Ascending aorta (tissue), 2 donors: ENCODE measurements at regions not wholly inside any gene's neighbourhood (a gene's known extent, or its start where the extent isn't known, plus 50 kb on each side); places are given as distances from the start of the nearest gene placed in this dataset.

Source experiments
- DNase-seq, 2 donors: peaks; one replicate each; pipeline ENCODE4 v3.0.0-alpha.2; 2019; ENCODE audit warnings: low spot score in 2 of 2
- H3K27ac ChIP-seq, 2 donors: fragments of 200-600 bp; sonication (generic); one replicate each; pipeline ENCODE4 v1.5.1; 2016 to 2017; ENCODE audit warnings: mild to moderate bottlenecking in 1 of 2
- H3K27me3 ChIP-seq: fragments of 200-600 bp; sonication (generic); one replicate; pipeline ENCODE4 v1.5.1; 2017
- H3K36me3 ChIP-seq, 2 donors: fragments of 200-600 bp; sonication (generic); one replicate each; pipeline ENCODE4 v1.5.1; 2016
- H3K4me1 ChIP-seq, 2 donors: fragments of 200-600 bp; sonication (generic); one replicate each; pipeline ENCODE4 v1.5.1; 2016 to 2017; ENCODE audit warnings: mild to moderate bottlenecking in 1 of 2
- H3K4me3 ChIP-seq, 2 donors: fragments of 200-600 bp; sonication (generic); one replicate each; pipeline ENCODE4 v1.5.1; 2016 to 2017; ENCODE audit warnings: mild to moderate bottlenecking in 1 of 2
- H3K9me3 ChIP-seq, 2 donors: fragments of 200-600 bp; sonication (generic); one replicate each; pipeline ENCODE4 v1.5.1; 2016
- CTCF ChIP-seq, 3 experiments: fragments of 200-600 bp in 2 of 3; fragments of 450-650 bp in 1 of 3; sonication (generic) in 2 of 3; IDR thresholded peaks; one replicate each; pipeline ENCODE4 v1.5.1; 2016 to 2019; ENCODE audit warnings: antibody characterized with exemption in 3 of 3, mild to moderate bottlenecking in 1 of 3, moderate library complexity in 1 of 3
- intact Hi-C: fragments of 100-400 bp; cut with DNase I; formaldehyde crosslinking; loops from one replicate; pipeline ENCODE4 v1.15.1; 2023

GRCh38 chr5:125497651-125498050, 751.2 kb upstream of the ZNF608 start:
- Histone ChIP-seq H3K4me1 (no peaks in the 10 kb centered on the region), H3K27ac (no peak overlapping the region), H3K36me3 (no peaks in the 10 kb centered on the region), H3K27me3 (no peaks in the 10 kb centered on the region), H3K9me3 (peaks cover 0 to 4% of the 10 kb centered on the region in 2 donors), H3K4me3 (no peak overlapping the region)
- no peak for TF ChIP-seq CTCF (IDR thresholded peaks at IDR 0.05)
- intact Hi-C loops: no loop called here
- no peak for DNase-seq

DNA sequence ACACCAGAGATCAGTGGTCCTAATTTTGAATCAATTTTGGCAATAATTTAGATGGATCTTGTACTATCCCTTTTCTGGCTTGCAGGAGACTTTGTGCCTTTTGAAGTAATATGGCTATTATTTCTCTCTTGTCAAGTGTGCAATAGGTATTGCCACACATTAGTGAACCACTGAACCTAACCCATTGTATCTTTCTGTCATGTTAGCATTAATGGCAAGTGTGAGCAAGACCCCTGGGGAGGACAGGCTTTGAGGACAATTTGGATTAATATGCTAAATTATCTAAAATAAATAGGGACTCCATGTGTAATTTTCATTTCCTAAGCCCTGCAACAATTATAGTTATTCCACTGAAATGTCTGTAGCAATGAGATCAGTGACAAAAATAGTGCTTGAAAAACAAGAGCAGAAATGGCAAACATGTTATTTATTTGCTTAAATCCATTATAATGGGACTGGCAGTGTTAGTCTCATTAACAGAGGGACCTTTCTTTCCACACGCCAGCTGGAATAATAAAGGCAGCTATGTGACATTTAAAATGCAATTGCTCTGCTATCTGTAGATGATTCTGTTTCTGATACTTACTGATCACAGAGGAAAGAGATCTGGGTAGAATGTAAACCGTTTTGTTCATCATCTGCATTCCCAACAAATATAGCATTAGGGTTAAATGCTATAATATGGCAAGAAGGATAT, 753.3 kb upstream of the ZNF608 start:
- H3K27me3 ChIP-seq: no peaks in the 10 kb centered on the region
- no peak overlapping the region for H3K27ac ChIP-seq
- H3K4me3 ChIP-seq: no peak overlapping the region
- no peaks in the 10 kb centered on the region for H3K4me1 ChIP-seq
- no peak for DNase-seq
- intact Hi-C loops: no loop called here
- no peaks in the 10 kb centered on the region for H3K36me3 ChIP-seq
- TF ChIP-seq CTCF (IDR thresholded peaks at IDR 0.05): no peak
- no peaks in the 10 kb centered on the region for H3K9me3 ChIP-seq

DNA sequence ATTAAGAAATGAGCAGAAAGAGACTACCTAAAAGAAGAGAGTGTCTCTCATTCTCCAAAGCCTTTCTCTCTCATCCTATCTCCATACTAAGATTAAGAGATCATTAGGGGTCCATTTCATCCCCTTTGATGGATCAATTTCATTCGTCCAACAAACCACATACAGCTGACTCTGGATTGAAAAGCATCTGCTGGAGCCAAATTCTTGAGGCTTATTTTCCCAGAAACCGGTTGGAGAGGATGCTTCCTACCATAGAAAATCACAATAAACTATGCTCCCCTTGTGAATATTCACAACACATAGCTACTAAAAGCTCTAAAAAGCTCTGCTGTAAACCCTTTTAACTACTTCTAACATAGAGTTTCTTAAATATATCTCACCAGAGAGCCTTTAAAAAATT, 755.0 kb upstream of the ZNF608 start:
- TF ChIP-seq CTCF (IDR thresholded peaks at IDR 0.05): no peak
- DNase-seq: no peak
- intact Hi-C loops: no loop called here
- Histone ChIP-seq H3K9me3 (no peaks in the 10 kb centered on the region), H3K4me1 (no peaks in the 10 kb centered on the region), H3K4me3 (no peak overlapping the region), H3K36me3 (no peaks in the 10 kb centered on the region), H3K27ac (no peak overlapping the region), H3K27me3 (no peaks in the 10 kb centered on the region)

DNA sequence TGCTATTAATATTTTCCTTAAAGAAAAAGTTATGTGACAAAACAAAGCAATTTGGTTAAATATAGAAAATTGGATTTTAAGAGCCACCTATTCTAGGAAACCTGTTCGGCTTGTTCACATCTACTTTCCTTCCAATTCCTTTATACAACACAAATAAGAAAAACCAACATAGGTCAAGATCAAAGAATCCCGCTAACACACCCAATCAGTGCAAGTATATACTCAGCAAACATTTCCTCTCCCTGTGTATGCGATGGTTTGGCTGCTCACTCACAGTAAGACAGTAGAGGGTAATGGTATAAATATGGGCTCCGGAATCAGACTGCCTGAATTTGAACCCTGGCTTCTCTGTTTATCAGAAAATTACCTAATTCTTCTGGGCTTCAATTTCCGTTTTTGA, 757.5 kb upstream of the ZNF608 start:
- no peaks in the 10 kb centered on the region for H3K9me3 ChIP-seq
- H3K36me3 ChIP-seq: no peaks in the 10 kb centered on the region
- H3K27me3 ChIP-seq: no peaks in the 10 kb centered on the region
- no peak overlapping the region for H3K4me3 ChIP-seq
- intact Hi-C loops: no loop called here
- TF ChIP-seq CTCF (IDR thresholded peaks at IDR 0.05): no peak
- no peaks in the 10 kb centered on the region for H3K4me1 ChIP-seq
- H3K27ac ChIP-seq: no peak overlapping the region
- no peak for DNase-seq

DNA sequence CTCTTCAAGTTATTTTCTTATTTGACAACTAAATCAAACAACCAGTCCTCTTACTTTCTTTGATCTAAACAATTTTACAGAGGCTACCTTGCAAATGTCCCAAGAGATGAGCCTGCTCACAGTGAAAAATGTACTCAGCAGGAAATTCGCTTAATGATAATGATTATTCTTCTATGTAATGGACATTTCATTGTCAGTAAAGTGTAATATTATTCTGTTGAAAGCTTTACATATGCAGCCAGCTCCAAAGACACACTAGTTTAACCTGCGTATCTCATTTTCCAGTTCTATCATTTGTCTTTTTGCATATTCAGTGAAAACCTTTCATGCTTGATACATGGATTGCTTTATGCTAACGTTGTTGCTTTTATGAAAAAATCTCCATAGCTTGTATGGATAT, 758.7 kb upstream of the ZNF608 start:
- H3K4me1 ChIP-seq: no peaks in the 10 kb centered on the region
- DNase-seq: no peak
- no peak for TF ChIP-seq CTCF (IDR thresholded peaks at IDR 0.05)
- intact Hi-C loops: no loop called here
- H3K27ac ChIP-seq: no peak overlapping the region
- H3K4me3 ChIP-seq: no peak overlapping the region
- no peaks in the 10 kb centered on the region for H3K36me3 ChIP-seq
- H3K9me3 ChIP-seq: no peaks in the 10 kb centered on the region
- H3K27me3 ChIP-seq: no peaks in the 10 kb centered on the region

- DNase-seq: no peak
- H3K4me1 ChIP-seq: no peaks in the 10 kb centered on the region
- no peaks in the 10 kb centered on the region for H3K36me3 ChIP-seq
- no peaks in the 10 kb centered on the region for H3K27me3 ChIP-seq
- no peak for TF ChIP-seq CTCF (IDR thresholded peaks at IDR 0.05)
- no peak overlapping the region for H3K4me3 ChIP-seq
- intact Hi-C loops: no loop called here
- no peak overlapping the region for H3K27ac ChIP-seq
- no peaks in the 10 kb centered on the region for H3K9me3 ChIP-seq
These were observed 759.7 kb upstream of the ZNF608 start for GRCh38 chr5:125506124-125506523.
